ENCODE measurements at regions not wholly inside any gene's neighbourhood (a gene's known extent, or its start where the extent isn't known, plus 50 kb on each side); places are given as distances from the start of the nearest gene placed in this dataset.
A peak's percentile ranks its signal among the peaks of the same experiment; 100 is the strongest.

GRCh38 chr2:217461674-217462073, 541.1 kb downstream of the TNS1 start:
- no peak overlapping the region for H3K27ac ChIP-seq (ENCODE audit: low read depth in 1 of 2, low read length in 1 of 2)
- no peaks in the 10 kb centered on the region for H3K36me3 ChIP-seq (ENCODE audit: control insufficient read depth in 4 of 4, insufficient read depth in 4 of 4, low read length in 4 of 4)
- H3K9me3 ChIP-seq (ENCODE audit: control insufficient read depth in 4 of 4, insufficient read depth in 3 of 4, low read length in 3 of 4): no peaks in the 10 kb centered on the region
- H3K9ac ChIP-seq (ENCODE audit: insufficient read depth in 1 of 2, low read length in 2 of 2): no peak overlapping the region
- ATAC-seq (ENCODE audit: insufficient read depth, low FRiP score) (no peak), DNase-seq (no peak)
- no peaks in the 10 kb centered on the region for H3K27me3 ChIP-seq (ENCODE audit: control insufficient read depth in 3 of 3, insufficient read depth in 3 of 3, low read length in 2 of 3)
- H3K4me1 ChIP-seq (ENCODE audit: control insufficient read depth in 5 of 5, insufficient read depth in 5 of 5, low read length in 5 of 5): peaks cover 0 to 43% (median 12%) of the 10 kb centered on the region in 5 donors
- WGBS, 2 donors: 79 to 86% methylated on average over 4 of the region's 4 CpGs
- no peak overlapping the region for H3K4me3 ChIP-seq
- TF ChIP-seq CTCF (IDR thresholded peaks at IDR 0.05; ENCODE audit: control extremely low read depth, extremely low read depth): no peak

GRCh38 chr2:217459680-217460405, 543.0 kb downstream of the TNS1 start:
- no peaks in the 10 kb centered on the region for H3K36me3 ChIP-seq (ENCODE audit: control insufficient read depth in 4 of 4, insufficient read depth in 4 of 4, low read length in 4 of 4)
- H3K9me3 ChIP-seq (ENCODE audit: control insufficient read depth in 4 of 4, insufficient read depth in 3 of 4, low read length in 3 of 4): peaks cover 0 to 3% (median 0%) of the 10 kb centered on the region in 4 donors
- DNase-seq (peak; percentile 71 to 94 (median 93)), ATAC-seq (ENCODE audit: insufficient read depth, low FRiP score) (no peak)
- no peak overlapping the region for H3K9ac ChIP-seq (ENCODE audit: insufficient read depth in 1 of 2, low read length in 2 of 2)
- H3K4me3 ChIP-seq: no peak overlapping the region
- 88 to 89% methylated on average over 5 of the region's 5 CpGs for WGBS, 2 donors
- H3K27me3 ChIP-seq (ENCODE audit: control insufficient read depth in 3 of 3, insufficient read depth in 3 of 3, low read length in 2 of 3): no peaks in the 10 kb centered on the region
- H3K27ac ChIP-seq (ENCODE audit: low read depth in 1 of 2, low read length in 1 of 2): no peak overlapping the region
- peaks cover 0 to 41% (median 12%) of the 10 kb centered on the region in 5 donors for H3K4me1 ChIP-seq (ENCODE audit: control insufficient read depth in 5 of 5, insufficient read depth in 5 of 5, low read length in 5 of 5)
- no peak for TF ChIP-seq CTCF (IDR thresholded peaks at IDR 0.05; ENCODE audit: control extremely low read depth, extremely low read depth)

- TF ChIP-seq CTCF (IDR thresholded peaks at IDR 0.05; ENCODE audit: control extremely low read depth, extremely low read depth): no peak
- Histone ChIP-seq H3K9me3 (ENCODE audit: control insufficient read depth in 4 of 4, insufficient read depth in 3 of 4, low read length in 3 of 4) (peaks cover 0 to 3% (median 0%) of the 10 kb centered on the region in 4 donors), H3K4me3 (no peak overlapping the region), H3K27ac (ENCODE audit: low read depth in 1 of 2, low read length in 1 of 2) (no peak overlapping the region), H3K27me3 (ENCODE audit: control insufficient read depth in 3 of 3, insufficient read depth in 3 of 3, low read length in 2 of 3) (no peaks in the 10 kb centered on the region), H3K4me1 (ENCODE audit: control insufficient read depth in 5 of 5, insufficient read depth in 5 of 5, low read length in 5 of 5) (peaks cover 0 to 41% (median 12%) of the 10 kb centered on the region in 5 donors), H3K36me3 (ENCODE audit: control insufficient read depth in 4 of 4, insufficient read depth in 4 of 4, low read length in 4 of 4) (no peaks in the 10 kb centered on the region), H3K9ac (ENCODE audit: insufficient read depth in 1 of 2, low read length in 2 of 2) (no peak overlapping the region)
- no peak for ATAC-seq (ENCODE audit: insufficient read depth, low FRiP score)
- 81 to 86% methylated on average over 2 of the region's 2 CpGs for WGBS, 2 donors
- DNase-seq: peak in 2 of 3 donors; percentile 86 to 89
Measured at GRCh38 chr2:217459016-217459415, 543.8 kb downstream of the TNS1 start.
